T-helper 2 cell (primary cell): ENCODE measurements at regions not wholly inside any gene's neighbourhood (a gene's known extent, or its start where the extent isn't known, plus 50 kb on each side); places are given as distances from the start of the nearest gene placed in this dataset.

ENCODE experiments used
- DNase-seq, 5 experiments: peaks; one replicate each; pipeline versions ENCODE4 v3.0.0 to v3.0.0-alpha.2; 2012 to 2022

DNA sequence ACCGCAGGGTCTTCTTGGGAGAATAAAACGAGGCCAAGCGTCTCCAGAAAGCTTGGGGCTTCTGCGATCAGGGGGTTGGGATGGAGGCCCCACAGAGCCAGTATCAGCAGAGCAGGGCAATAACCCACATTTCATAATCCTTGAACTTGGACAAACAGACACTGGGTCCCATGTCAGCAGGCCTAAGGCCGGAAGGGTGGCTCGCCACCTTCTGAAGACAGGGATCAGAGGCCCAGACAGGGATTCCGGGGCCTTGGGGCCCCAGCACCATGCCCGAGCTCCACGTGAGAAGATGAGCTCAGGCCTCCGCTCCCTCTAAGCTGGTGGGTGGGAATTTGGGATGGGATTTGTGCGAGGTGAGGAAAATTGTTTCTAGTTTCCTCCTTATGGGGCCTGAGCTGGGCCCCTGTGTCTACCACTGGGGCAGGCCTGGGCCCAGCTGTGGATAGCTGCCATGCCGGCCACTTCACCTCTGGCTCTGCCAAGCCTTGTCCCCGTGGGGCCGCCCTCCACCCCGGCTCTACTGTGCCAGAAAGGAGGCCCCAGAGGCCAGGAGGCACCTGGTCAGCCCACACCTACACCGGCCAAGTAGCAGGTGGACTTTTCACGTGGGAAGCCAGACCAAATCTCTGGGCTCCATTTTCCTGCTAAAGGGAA lies 67.2 kb upstream of the DLK1 start:
- no peak for DNase-seq

DNA sequence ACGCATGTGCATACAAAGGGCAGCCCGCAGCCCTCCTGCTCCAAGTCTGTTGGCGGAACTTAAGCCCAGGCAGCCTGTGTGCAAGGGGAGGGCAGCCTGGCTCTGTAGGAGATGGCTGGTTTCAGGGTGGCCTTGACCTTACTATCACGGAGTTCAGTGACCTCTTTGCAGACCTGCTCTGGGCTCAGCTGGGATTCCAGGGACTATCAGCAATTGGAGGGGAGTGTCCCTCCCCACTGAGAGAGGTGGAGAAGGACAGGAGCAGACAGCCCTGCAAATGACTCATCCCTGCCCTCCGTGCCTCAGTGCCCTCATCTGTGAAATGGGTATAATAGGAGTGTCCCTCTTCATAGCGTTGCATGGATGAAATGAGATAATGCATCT lies 66.2 kb upstream of the DLK1 start:
- no peak for DNase-seq

DNA sequence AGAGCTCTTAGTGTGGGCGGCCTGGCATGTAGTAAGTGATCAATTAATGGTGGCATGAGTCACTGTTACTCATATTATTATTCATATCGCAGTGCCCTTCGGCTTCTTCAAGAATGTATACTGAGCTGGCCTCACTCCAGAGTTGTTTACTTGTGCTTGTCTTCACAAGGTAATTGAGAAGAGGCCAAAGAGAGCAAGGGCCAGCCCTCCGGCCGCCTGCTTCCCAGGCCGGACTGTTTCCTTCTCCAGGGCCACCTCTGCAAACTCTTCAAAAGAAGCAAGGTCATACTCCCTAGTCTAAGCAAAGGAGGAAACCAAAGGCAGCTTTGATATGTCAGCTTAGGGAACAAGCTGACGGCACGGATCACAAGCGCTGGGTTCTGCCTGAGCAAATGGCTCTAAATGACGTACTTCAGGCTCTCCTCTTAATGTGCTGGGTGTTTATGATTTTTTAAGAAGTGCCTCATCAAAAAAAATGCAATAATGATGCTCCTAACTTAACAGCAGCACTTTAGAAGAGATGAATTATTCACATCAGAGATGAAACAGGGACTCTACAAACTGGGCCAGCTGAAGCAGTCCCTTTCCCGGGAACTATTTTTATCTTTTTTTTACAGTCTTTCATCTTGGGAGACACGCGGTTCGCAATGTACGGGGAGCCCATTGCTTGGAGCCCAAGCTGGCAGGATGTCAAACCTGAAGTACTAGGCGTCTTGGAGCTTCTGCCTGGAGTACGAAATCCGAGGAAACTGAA lies 65.6 kb upstream of the DLK1 start:
- no peak for DNase-seq

DNA sequence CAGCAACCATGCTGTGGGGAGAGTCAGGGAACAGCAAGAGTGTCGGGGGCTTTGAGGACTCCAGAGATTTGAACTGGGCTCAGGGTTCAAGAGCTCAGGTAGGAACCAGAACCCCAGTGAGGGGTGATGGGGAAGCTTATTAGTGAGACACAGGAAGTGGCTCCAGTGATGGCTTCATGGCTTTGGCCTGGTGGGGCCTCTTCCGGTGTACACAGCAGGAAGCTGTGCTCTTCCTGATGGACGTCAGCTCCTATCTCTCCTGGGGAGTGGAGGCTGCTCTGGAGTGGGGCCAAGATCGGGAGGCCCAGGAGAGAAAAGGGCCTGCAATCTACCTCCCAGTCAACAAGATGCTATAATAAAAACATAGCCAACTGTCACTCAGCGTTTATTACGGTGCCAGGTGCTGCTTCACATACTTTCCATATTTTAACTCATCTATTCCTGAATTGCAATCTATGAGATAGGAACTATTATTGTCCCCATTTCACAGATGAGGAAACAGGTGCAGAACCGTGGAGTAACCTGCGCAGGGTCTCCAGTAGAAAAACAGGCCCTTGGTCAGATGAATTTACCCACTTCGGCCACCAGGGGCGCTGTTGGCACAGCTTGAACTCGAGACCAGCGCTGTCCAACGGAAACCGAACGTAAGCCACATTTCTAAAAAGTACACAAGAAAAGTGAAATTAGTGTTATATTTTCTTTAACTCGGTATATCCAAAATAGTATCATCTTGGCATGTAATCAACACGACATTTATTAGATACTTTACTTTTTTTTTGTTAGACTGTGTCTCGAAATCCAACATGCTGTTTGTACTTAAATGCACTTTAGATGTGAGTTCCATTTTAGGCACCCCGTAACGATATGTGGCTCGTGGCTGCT lies 63.6 kb upstream of the DLK1 start:
- DNase-seq: peak in 4 of 5 experiments; percentile 36 to 53 (median 42)

DNA sequence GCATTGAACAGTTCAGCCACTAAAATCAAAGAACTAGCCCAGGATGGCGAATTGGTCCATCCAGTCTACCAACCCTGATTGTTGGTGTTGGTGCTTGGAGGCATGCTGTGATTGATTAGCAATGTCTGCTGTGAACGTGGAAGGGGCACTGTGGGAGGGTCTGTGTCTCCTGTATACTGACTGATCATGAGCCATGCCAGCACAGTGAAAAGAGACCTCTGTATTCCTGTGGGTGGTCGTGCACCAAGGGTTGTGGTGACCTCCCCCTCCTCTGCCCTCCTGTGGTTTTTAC lies 63.0 kb upstream of the DLK1 start:
- DNase-seq: no peak

DNA sequence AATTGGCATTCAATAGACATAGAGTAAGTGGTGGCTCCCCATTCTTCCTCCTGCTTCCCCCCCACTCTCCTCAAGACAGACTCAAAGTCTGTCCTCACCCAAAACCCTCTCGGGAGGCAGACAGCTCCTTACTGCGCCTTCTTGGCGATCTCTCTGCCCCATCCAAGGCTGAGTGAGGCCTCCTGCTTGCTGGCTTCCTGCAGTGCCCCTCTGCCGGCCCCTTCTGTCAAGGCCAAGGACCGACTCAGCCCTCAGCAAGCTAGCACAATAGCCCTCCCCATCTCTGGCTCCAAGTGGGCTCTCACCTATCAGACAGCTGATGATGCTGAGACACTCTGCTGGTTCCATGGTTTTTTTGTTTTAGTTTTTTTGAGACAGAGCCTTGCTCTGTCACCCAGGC lies 62.5 kb upstream of the DLK1 start:
- DNase-seq: no peak

DNA sequence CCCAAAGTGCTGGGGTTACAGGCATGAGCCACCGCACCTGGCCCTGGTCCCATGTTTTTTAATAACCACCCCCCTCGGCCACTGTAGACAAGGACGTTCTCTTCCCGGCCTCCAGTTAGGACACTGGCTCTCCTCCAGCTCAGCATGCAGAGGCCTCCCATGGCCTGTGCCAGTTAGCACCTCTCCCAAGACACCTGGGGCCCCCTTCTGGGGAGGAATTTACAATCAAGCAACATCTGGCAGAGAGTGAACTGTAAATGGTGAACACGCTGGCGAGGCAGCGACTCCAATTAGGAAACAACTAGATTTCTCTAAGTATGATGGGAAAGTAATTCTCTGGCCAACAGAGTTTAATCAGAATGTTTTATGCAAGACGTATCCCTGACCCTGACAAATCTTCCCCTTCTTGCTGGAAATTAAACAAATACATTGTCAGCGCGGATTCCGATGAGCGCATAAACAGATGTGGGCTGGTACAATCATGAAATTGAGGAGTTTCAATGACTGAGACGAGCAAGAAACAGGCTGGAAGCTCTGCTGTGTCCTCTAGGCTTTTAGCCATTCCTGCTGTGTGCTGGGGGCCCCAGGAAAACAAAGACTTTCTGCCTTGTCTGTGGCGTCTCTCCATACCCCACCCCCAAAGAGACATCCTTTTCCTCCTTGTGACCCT lies 61.7 kb upstream of the DLK1 start:
- DNase-seq: no peak

DNA sequence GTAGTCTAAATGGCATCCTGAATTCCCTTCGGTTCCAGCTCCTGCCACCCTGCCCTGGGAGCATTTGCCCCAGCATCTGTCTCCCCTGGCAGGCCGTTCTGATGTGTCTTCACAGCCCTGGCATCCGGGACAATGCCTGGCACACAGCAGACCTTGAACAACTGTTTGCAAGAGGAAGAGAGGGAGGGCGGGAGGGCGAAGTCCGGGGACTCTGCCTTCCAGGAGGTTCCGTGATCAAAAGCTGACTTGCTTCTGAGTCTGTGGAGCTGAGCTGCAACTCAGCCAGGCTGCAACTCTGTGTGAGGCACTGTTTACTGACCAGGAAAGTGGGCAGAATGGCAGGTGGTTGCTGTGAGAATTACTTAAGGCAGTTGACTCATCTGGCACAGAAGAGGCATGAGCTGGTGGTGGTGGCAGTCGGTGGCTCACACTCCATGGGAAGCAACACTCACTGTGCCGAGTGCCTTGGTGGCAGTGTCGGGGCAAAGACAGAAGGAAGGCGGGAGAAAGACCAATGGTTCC lies 61.1 kb upstream of the DLK1 start:
- DNase-seq: no peak

DNA sequence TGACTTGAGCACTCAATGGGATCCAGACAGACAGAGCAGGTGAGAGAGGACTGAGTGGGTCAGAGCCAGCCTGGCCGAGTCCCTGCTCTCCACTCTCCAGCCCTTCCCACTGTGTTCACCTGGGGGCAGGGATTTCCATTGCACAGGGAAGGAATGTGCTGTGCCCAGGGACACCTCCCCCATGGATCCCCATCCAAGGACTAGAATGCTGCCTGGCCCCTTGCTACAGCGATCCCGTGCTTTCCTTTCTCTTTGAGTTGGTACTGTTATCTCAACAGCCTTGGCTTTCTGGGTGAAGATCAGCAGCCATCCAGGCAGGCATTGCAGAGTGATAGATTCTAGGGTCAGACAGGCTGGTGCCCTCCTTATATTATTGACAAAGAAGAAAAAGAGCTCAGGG lies 60.3 kb upstream of the DLK1 start:
- no peak for DNase-seq

DNA sequence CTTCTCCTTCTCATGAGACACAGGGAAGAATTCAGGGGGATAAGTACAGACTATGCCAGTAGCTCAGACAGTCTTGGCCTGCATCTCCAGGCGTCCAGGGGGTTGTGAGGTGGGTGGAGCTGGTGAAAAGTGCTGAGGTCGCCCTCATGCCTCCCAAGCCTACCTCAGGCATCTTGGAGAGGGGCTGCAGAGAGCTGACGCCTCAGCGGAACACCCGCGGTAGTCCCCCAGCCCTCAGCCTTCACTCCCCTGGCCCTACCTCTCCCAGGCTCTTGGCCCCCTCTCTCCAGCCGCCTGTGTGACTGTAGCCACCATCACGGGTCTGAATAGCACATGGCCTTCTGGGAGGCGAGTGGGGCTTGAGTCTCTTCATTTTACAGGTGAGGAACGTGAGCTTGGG lies 59.8 kb upstream of the DLK1 start:
- no peak for DNase-seq

DNA sequence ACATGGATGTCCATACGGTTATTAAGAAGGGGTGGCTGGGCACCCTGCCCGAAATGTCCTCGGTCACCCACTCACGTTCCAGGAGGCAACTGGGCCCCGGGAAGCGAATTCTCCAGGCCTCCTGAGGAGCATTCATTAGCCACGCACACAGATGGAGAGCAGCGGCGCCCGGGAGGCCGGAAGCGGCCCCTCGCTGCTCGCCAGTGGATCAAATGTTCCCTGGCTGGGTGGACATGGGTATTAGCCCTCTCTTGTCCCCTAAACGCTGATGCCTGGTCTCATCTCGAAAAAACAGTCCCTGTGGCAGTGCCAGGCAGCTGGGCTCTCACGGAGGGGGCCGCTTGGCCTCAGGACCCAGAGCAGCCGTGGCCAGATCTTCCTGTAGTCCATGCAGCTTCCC lies 59.0 kb upstream of the DLK1 start:
- no peak for DNase-seq

DNA sequence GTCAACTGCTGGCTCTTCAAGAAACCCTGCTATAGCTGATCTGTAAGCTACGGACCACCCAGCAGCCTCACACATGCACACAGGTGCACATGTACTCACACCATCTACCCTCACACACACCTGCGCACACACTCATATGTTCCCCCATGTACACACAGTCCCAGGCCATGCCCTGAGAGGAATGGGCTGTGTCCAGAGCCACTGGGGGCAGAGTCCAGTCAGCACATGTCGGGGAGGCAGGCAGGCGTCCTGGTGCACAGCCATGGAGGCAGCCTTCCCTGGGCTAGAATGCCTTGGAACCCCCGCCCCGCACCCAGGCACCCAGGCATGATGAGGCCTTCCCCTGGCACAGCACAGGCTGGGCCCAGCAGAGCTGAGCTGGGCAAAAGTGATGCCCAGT lies 58.3 kb upstream of the DLK1 start:
- no peak for DNase-seq

DNA sequence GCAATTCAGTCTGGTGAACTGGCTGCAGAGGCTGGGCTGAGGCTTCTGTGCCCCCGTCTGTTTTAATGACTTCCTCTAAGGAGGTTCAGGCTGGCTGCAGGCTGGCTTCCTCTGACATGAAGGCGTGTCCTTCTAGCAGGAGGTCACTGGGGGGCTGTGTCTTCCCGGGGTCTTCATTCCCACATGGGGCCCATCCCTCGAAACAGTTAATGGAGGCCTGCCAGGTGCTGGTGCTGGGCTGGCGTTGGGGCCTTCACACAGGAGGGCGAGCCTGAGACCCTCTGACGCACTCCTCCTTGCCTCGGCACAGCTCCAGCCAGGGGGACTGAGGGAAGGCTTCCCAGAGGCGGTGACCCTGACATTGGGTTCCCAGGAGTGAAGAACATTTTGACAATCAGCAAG lies 57.7 kb upstream of the DLK1 start:
- DNase-seq: no peak

DNA sequence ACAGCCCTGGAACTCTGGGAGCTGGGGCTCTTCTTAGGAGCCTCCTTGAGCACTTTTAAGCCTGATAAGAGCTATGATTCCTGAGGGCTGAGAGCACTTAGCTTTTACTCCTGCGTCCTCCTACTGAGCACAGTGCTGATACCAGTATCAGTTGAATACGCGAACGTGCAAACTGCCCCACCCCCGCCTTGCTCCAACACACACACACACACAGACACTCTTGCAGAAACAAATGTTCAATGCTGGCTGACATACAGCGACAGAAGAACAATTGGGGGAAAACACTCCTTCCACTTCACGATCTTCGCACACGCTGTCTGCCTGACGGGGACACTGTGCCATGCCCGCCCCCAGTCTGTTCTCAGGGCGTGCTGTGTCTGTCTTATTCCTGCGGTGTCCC lies 57.2 kb upstream of the DLK1 start:
- DNase-seq: no peak

DNA sequence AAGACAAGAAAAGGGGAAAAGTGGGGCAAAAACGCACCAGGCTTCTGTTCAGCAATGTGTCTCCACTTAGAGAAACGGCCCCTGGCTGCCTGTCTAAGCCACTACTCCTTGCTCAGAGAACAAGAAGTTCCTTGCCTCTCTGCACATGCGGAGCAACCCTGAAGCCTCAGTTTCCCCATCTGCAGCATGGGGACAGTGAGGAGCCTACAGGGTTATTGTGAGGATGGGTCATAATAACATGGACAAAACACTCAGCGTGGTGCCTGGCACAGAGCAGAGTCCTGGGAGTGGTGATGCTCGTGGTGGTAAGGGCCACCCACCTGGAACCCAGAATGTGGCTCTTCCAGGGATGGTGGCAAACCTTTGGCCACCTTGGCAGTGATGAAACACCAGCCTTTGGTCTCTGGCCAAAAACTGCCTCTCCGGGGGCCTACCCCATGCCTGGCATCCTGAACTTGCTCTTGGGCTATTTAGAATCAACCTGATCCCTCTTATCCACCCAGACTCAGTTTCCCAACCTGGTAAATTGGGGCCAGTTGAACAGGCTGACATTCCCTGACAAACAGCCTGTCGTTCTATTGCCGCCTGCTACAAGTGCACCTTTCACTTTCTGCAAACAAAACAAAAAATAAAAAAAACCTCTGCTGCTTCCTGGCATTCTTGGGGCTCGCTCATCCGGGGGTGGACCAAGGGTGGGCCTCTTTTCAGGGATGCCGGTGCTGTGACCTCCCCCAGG lies 56.5 kb upstream of the DLK1 start:
- no peak for DNase-seq

DNA sequence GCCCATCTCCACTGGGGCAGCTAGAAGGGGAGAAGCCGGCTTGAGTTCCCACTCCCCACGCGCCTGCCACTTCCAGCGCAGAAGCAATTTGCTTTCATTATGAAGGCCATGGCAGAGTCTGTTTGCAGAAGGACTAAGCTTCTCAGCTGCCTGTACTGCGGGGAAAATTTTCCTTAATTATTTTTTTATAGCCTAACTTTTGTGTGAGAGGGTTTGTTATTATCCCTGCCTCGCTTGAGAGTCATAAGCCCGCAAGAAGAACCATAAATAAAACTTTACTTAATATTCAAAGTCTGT lies 56.0 kb upstream of the DLK1 start:
- DNase-seq: no peak

DNA sequence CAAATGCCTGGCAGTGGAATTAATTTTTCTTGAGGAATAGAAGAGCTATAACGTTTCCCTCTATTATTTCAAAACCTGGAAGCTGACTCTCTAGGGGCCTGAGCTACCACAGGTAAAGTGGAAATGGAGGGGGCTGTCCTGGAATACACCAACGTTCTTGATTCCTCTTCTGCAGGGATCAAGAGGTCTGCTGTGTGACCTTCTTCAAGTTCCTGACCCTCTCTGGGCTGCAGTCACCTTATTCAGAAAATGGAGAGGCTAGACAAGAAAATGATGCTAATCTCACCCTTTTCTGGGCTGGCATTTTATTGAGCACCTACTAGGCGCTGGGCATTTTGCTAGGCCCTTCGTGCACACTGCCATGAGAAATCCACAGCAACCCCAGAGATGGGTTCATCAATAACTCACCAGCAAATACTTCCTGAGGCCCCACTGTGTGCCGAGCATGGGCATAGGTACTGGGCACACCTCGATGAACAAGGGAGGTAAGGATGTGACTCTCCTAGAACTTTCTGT lies 55.2 kb upstream of the DLK1 start:
- DNase-seq: no peak

DNA sequence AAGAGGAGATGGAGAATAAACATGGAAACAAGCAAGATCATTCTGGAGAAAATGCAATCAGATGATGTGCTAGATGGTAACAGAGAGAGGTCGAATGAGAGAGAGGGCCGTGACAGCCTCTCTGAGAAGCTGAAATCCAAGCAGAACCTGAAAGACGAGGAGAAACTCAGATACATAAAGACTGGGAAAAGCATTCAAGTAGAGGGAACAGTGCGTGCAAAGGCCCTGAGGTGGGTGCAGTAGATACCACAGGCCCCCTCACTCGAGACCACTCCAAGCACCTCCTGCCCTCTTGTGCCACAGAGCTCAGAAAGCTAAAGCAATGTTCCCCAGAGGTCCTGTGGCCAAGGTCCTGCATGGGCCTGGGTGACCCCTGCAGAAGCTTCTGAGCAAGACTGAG lies 54.8 kb upstream of the DLK1 start:
- no peak for DNase-seq

DNA sequence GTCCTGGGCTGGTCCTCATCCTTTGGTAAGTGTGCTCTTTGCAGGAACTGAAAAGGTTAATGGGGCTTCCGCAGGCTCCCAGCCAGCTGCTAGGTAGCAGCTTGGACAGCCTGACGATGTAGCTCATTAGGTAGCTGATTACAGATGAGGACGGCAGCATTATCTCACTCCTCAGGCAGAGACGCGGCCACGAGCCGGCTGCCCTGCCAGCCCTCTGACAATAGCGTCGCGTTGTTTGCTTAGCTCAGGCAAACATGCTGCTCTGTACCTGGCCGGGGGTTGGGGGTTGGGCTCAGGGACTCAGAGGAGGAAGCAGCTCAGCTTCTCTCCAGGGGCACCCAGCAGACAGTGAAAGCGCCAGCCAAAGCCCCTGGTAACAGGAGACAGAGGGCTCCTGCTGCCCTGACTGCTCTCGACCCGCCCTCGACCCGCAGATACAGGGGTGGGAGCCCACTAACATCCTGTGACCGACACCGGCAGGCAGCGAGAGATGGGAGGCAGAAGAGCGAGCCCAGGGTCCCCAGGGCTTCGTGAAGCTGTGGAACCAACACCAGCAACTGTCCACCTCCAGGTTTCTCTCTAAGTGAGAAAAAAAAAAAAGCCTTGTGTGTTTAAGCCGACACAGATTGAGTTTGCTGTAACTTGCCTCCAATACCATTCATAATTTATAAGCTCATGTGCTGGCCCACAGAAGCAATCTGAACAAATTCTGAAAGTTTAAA lies 53.4 kb upstream of the DLK1 start:
- peak in 1 of 5 experiments; percentile 19 for DNase-seq

DNA sequence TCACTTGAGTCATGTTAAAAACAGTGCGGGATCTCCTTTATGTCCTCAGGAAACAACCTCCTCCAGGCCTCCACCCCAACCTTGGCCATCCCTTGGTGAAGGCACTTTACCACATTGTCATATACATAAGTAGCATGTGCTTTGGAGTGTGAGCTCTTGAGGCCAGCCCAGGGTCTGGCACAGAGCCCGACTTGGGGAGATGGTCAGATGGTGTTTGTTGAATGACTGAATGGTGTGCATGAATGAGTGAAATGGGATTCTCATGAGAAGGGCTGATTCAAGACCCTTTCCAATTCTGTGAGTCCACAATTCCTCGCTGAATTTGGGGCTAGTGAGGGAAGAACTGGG lies 52.9 kb upstream of the DLK1 start:
- no peak for DNase-seq

DNA sequence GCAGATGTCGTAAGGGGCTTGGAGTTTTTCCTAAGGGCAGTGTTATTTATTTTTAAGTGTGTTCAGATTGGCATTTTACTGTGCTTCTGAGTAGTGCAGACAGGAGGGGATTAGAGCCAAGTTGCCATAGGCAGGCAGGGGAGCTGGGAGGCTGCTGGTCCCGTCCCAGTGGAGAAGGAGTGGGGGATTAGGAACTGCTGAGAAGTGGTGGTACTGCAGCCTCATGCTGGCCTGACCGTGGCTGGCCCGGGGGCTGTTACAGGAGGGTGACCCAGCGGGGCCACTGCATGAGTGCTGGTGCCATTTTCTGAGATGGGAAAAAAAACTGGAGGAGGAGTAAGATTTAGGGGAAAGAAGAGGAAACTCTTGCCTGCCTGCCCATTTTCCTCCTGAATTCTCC lies 52.3 kb upstream of the DLK1 start:
- no peak for DNase-seq
